ENCODE measurements at regions not wholly inside any gene's neighbourhood (a gene's known extent, or its start where the extent isn't known, plus 50 kb on each side); places are given as distances from the start of the nearest gene placed in this dataset.
"Not testable (repeated sequence)": the region's sequence is repeated elsewhere in the genome, so short reads cannot be mapped to it uniquely, and the experiment has no call there.

- Histone ChIP-seq H3K9me3 (ENCODE audit: low read depth) (no peaks in the 10 kb centered on the region), H3K27ac (no peak overlapping the region), H3K27me3 (no peaks in the 10 kb centered on the region), H3K4me3 (no peak overlapping the region), H3K4me1 (ENCODE audit: low read depth) (no peaks in the 10 kb centered on the region), H3K36me3 (no peaks in the 10 kb centered on the region)
- DNase-seq (ENCODE audit: low read depth in 1 of 2, low spot score in 1 of 2): peak in 1 of 2 donors; percentile 29
- no peak for TF ChIP-seq CTCF (IDR thresholded peaks at IDR 0.05; ENCODE audit: low read depth, low read length)
These were observed 503.2 kb upstream of the CNTNAP5 start for GRCh38 chr2:123521854-123522253.

- DNase-seq (ENCODE audit: low read depth in 1 of 2, low spot score in 1 of 2); H3K27ac ChIP-seq; H3K4me3 ChIP-seq; H3K9me3 ChIP-seq (ENCODE audit: low read depth); H3K27me3 ChIP-seq; H3K36me3 ChIP-seq; H3K4me1 ChIP-seq (ENCODE audit: low read depth): not testable (repeated sequence)
These were observed 502.6 kb upstream of the CNTNAP5 start for GRCh38 chr2:123522498-123522897.

- no peak for TF ChIP-seq CTCF (IDR thresholded peaks at IDR 0.05; ENCODE audit: low read depth, low read length)
- DNase-seq (ENCODE audit: low read depth in 1 of 2, low spot score in 1 of 2): no peak
- Histone ChIP-seq H3K4me1 (ENCODE audit: low read depth) (no peaks in the 10 kb centered on the region), H3K4me3 (no peak overlapping the region), H3K27me3 (no peaks in the 10 kb centered on the region), H3K27ac (no peak overlapping the region), H3K9me3 (ENCODE audit: low read depth) (no peaks in the 10 kb centered on the region), H3K36me3 (no peaks in the 10 kb centered on the region)
These were observed 495.9 kb upstream of the CNTNAP5 start for GRCh38 chr2:123528996-123529707.

- H3K4me1 ChIP-seq (ENCODE audit: low read depth): no peaks in the 10 kb centered on the region
- no peak overlapping the region for H3K27ac ChIP-seq
These were observed 495.1 kb upstream of the CNTNAP5 start for GRCh38 chr2:123530004-123530403.

GRCh38 chr2:123532126-123532525 is 493.0 kb upstream of the CNTNAP5 start:
- Histone ChIP-seq H3K9me3 (ENCODE audit: low read depth) (no peaks in the 10 kb centered on the region), H3K4me3 (no peak overlapping the region), H3K4me1 (ENCODE audit: low read depth) (no peaks in the 10 kb centered on the region), H3K27me3 (no peaks in the 10 kb centered on the region), H3K36me3 (no peaks in the 10 kb centered on the region), H3K27ac (no peak overlapping the region)
- no peak for DNase-seq (ENCODE audit: low read depth in 1 of 2, low spot score in 1 of 2)
- no peak for TF ChIP-seq CTCF (IDR thresholded peaks at IDR 0.05; ENCODE audit: low read depth, low read length)

More at GRCh38 chr2:123530004-123530403, 495.1 kb upstream of the CNTNAP5 start:
- DNase-seq (ENCODE audit: low read depth in 1 of 2, low spot score in 1 of 2): no peak
- H3K9me3 ChIP-seq (ENCODE audit: low read depth): no peaks in the 10 kb centered on the region
- no peaks in the 10 kb centered on the region for H3K27me3 ChIP-seq
- no peaks in the 10 kb centered on the region for H3K36me3 ChIP-seq
- H3K4me3 ChIP-seq: no peak overlapping the region
- TF ChIP-seq CTCF (IDR thresholded peaks at IDR 0.05; ENCODE audit: low read depth, low read length): no peak

GRCh38 chr2:123532994-123533393 is 492.1 kb upstream of the CNTNAP5 start:
- H3K9me3 ChIP-seq (ENCODE audit: low read depth): no peaks in the 10 kb centered on the region
- H3K4me1 ChIP-seq (ENCODE audit: low read depth): no peaks in the 10 kb centered on the region
- no peak for TF ChIP-seq CTCF (IDR thresholded peaks at IDR 0.05; ENCODE audit: low read depth, low read length)
- no peaks in the 10 kb centered on the region for H3K36me3 ChIP-seq
- H3K4me3 ChIP-seq: no peak overlapping the region
- H3K27me3 ChIP-seq: no peaks in the 10 kb centered on the region
- no peak for DNase-seq (ENCODE audit: low read depth in 1 of 2, low spot score in 1 of 2)
- no peak overlapping the region for H3K27ac ChIP-seq
